Hippocampal formation (tissue), 2 donors: ENCODE measurements at regions not wholly inside any gene's neighbourhood (a gene's known extent, or its start where the extent isn't known, plus 50 kb on each side); places are given as distances from the start of the nearest gene placed in this dataset.
"Not testable (repeated sequence)": the region's sequence is repeated elsewhere in the genome, so short reads cannot be mapped to it uniquely, and the experiment has no call there.

ENCODE experiments used
- DNase-seq, 2 donors: peaks; one replicate each; lab custom pipeline; 2025; lab: John Stamatoyannopoulos, UW

- no peak for DNase-seq
These were observed 551.1 kb downstream of the MN1 start for GRCh38 chr22:27250418-27250817.

GRCh38 chr22:27250886-27251285 lies 550.7 kb downstream of the MN1 start:
- no peak for DNase-seq

GRCh38 chr22:27251563-27251962 lies 550.0 kb downstream of the MN1 start:
- DNase-seq: no peak

- no peak for DNase-seq
These were observed 549.1 kb downstream of the MN1 start for GRCh38 chr22:27252282-27253049.

GRCh38 chr22:27253108-27253902 lies 548.3 kb downstream of the MN1 start:
- DNase-seq: no peak

- DNase-seq: not testable (repeated sequence)
These were observed 547.5 kb downstream of the MN1 start for GRCh38 chr22:27254063-27254462.

GRCh38 chr22:27255580-27255979 lies 546.0 kb downstream of the MN1 start:
- no peak for DNase-seq

- DNase-seq: no peak
These were observed 543.6 kb downstream of the MN1 start for GRCh38 chr22:27257987-27258386.

GRCh38 chr22:27258616-27259172 lies 542.9 kb downstream of the MN1 start:
- DNase-seq: no peak

- DNase-seq: no peak
These were observed 542.1 kb downstream of the MN1 start for GRCh38 chr22:27259433-27259832.

GRCh38 chr22:27260087-27260698 lies 541.4 kb downstream of the MN1 start:
- no peak for DNase-seq

GRCh38 chr22:27262361-27262760 lies 539.2 kb downstream of the MN1 start:
- DNase-seq: no peak

- DNase-seq: no peak
These were observed 537.4 kb downstream of the MN1 start for GRCh38 chr22:27264184-27264583.

- no peak for DNase-seq
These were observed 534.4 kb downstream of the MN1 start for GRCh38 chr22:27267145-27267544.

- no peak for DNase-seq
These were observed 531.6 kb downstream of the MN1 start for GRCh38 chr22:27269751-27270543.

GRCh38 chr22:27270818-27271510 lies 530.6 kb downstream of the MN1 start:
- DNase-seq: no peak

- peak in 1 of 2 donors; percentile 6 for DNase-seq
These were observed 528.1 kb downstream of the MN1 start for GRCh38 chr22:27273436-27273835.

GRCh38 chr22:27273853-27274252 lies 527.7 kb downstream of the MN1 start:
- no peak for DNase-seq

GRCh38 chr22:27274770-27275449 lies 526.6 kb downstream of the MN1 start:
- DNase-seq: no peak

- no peak for DNase-seq
These were observed 522.6 kb downstream of the MN1 start for GRCh38 chr22:27278946-27279345.
